ENCODE measurements at regions not wholly inside any gene's neighbourhood (a gene's known extent, or its start where the extent isn't known, plus 50 kb on each side); places are given as distances from the start of the nearest gene placed in this dataset.

DNA sequence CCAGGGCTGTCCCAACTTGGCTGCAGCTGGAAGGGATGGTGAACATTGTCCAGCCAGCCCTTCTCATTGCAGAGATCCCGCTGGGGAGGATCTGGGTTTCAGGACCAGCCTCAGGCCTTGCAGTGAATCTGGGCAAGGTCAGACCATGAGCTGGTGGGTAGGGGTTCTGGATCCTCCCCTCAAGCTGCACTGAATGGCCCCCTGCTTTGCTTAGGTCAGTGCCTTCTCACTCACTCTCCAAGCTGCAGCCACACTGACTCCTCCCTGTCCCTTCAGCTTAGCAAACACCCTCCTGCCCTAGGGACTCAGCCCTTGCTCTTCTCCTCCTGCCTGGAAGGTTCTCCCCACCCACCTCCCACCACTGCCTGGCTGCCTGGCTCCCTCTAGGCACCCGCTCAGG lies 95.3 kb upstream of the KCNG1 start:
- TF ChIP-seq, protein P1, sequence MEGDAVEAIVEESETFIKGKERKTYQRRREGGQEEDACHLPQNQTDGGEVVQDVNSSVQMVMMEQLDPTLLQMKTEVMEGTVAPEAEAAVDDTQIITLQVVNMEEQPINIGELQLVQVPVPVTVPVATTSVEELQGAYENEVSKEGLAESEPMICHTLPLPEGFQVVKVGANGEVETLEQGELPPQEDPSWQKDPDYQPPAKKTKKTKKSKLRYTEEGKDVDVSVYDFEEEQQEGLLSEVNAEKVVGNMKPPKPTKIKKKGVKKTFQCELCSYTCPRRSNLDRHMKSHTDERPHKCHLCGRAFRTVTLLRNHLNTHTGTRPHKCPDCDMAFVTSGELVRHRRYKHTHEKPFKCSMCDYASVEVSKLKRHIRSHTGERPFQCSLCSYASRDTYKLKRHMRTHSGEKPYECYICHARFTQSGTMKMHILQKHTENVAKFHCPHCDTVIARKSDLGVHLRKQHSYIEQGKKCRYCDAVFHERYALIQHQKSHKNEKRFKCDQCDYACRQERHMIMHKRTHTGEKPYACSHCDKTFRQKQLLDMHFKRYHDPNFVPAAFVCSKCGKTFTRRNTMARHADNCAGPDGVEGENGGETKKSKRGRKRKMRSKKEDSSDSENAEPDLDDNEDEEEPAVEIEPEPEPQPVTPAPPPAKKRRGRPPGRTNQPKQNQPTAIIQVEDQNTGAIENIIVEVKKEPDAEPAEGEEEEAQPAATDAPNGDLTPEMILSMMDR (IDR thresholded peaks at IDR 0.05; ENCODE audit: low read depth, low read length): no peak
- no peak for TF ChIP-seq EZH2phosphoT487 (IDR thresholded peaks at IDR 0.05; ENCODE audit: low read depth)
